ENCODE measurements at regions not wholly inside any gene's neighbourhood (a gene's known extent, or its start where the extent isn't known, plus 50 kb on each side); places are given as distances from the start of the nearest gene placed in this dataset.
"Not testable (repeated sequence)": the region's sequence is repeated elsewhere in the genome, so short reads cannot be mapped to it uniquely, and the experiment has no call there.

DNA sequence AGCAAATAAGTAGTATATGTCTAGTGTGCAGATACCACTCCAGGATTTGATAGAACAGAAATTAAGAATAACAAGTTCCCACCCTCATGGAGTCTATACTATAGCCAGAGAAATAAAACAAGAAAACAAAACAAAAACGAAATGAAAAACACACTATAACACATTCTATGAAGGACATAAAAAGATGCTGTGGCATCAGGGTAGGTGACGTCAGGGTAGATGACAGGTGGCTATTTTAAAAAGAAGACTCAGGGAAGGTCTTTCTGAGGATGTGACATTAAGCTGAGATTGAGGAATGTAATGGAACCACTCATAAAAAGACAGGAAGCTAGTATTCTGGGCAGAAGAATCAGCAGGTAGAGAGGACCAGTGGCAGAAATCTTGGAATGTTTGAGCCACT is 469.6 kb downstream of the RAP2B start:
- intact Hi-C loops (cut with DNase I; ENCODE audit: low total_unique reads) = no loop called here
- Histone ChIP-seq H3K27ac (no peak overlapping the region), H3K9me3 (no peaks in the 10 kb centered on the region), H3K27me3 (no peaks in the 10 kb centered on the region), H3K4me3 (no peak overlapping the region), H3K4me1 (no peaks in the 10 kb centered on the region), H3K36me3 (no peaks in the 10 kb centered on the region)
- DNase-seq (ENCODE audit: low spot score in 2 of 2) = no peak
- TF ChIP-seq POLR2A (IDR thresholded peaks at IDR 0.05) (no peak), POLR2AphosphoS5 (IDR thresholded peaks at IDR 0.05) (no peak)
- TF ChIP-seq, protein P1, sequence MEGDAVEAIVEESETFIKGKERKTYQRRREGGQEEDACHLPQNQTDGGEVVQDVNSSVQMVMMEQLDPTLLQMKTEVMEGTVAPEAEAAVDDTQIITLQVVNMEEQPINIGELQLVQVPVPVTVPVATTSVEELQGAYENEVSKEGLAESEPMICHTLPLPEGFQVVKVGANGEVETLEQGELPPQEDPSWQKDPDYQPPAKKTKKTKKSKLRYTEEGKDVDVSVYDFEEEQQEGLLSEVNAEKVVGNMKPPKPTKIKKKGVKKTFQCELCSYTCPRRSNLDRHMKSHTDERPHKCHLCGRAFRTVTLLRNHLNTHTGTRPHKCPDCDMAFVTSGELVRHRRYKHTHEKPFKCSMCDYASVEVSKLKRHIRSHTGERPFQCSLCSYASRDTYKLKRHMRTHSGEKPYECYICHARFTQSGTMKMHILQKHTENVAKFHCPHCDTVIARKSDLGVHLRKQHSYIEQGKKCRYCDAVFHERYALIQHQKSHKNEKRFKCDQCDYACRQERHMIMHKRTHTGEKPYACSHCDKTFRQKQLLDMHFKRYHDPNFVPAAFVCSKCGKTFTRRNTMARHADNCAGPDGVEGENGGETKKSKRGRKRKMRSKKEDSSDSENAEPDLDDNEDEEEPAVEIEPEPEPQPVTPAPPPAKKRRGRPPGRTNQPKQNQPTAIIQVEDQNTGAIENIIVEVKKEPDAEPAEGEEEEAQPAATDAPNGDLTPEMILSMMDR (IDR thresholded peaks at IDR 0.05) = no peak

DNA sequence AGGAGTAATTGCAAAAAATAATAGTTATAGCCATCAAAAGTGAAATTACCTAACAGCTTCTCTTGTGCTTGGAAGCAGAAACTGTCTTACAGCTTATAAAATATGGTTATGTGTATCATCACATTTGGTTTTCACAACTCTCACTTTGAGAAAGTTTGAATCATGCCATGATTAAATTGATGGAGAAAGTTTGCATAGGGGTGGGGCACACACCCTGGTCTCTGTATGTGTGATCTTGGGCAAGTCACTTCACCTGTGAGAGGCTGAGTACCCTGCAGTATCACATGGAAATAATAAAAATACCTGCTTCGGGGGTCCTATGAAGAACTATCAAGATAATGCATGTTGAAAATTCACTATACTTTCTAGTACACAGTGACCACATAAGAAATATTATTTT is 471.4 kb downstream of the RAP2B start:
- Histone ChIP-seq H3K4me1 (no peaks in the 10 kb centered on the region), H3K27me3 (no peaks in the 10 kb centered on the region), H3K4me3 (no peak overlapping the region), H3K9me3 (no peaks in the 10 kb centered on the region), H3K27ac (no peak overlapping the region), H3K36me3 (no peaks in the 10 kb centered on the region)
- no peak for DNase-seq (ENCODE audit: low spot score in 2 of 2)
- TF ChIP-seq, protein P1 (IDR thresholded peaks at IDR 0.05) = no peak
- TF ChIP-seq POLR2A (IDR thresholded peaks at IDR 0.05) (no peak), POLR2AphosphoS5 (IDR thresholded peaks at IDR 0.05) (no peak)
- intact Hi-C loops (cut with DNase I; ENCODE audit: low total_unique reads) = no loop called here

DNA sequence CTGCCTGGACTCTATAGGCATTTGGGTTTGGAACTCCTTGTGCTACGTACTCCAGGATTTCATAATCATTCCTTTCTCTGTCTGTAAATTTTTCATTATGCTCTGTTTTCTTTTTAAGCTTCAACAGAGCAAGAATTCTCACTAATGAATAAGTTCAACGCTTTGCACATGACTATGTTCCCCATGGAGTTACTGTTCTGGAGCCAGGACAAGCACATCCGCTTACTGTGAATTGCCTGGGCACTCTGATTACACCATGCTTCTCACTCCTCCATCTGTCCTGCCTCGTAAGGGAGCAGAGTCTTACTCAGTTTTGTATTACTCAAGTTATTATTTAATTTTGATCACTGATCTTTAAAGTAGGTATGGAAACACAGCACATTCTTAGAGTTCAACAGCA is 472.7 kb downstream of the RAP2B start:
- no peaks in the 10 kb centered on the region for H3K27me3 ChIP-seq
- intact Hi-C loops (cut with DNase I; ENCODE audit: low total_unique reads) = no loop called here
- H3K4me3 ChIP-seq = no peak overlapping the region
- TF ChIP-seq POLR2A (IDR thresholded peaks at IDR 0.05) (no peak), POLR2AphosphoS5 (IDR thresholded peaks at IDR 0.05) (no peak)
- TF ChIP-seq, protein P1 (IDR thresholded peaks at IDR 0.05) = no peak
- H3K27ac ChIP-seq = no peak overlapping the region
- no peaks in the 10 kb centered on the region for H3K9me3 ChIP-seq
- H3K36me3 ChIP-seq = no peaks in the 10 kb centered on the region
- DNase-seq (ENCODE audit: low spot score in 2 of 2) = no peak
- H3K4me1 ChIP-seq = no peaks in the 10 kb centered on the region

DNA sequence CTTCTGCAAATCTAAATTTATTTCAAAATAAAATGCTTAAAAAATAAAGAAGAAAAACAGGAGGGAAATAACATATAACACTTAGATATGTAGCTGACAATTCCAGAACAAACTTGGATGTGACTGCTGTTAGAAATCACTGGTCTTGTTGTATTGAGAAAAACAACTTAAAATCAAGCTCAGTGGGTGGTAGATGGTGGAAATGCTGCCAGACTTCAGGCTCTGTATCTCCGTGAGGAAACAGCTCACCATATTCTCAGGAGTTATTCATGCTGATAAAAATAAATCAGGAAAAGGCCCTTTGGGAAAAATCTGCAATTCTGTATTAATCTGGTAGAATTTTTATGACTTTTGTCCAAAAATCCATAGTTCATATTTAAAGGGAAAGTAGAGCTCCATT is 477.6 kb downstream of the RAP2B start:
- intact Hi-C loops (cut with DNase I; ENCODE audit: low total_unique reads) = no loop called here
- no peaks in the 10 kb centered on the region for H3K27me3 ChIP-seq
- no peak for DNase-seq (ENCODE audit: low spot score in 2 of 2)
- no peak overlapping the region for H3K4me3 ChIP-seq
- no peak overlapping the region for H3K27ac ChIP-seq
- peaks cover 0 to 3% of the 10 kb centered on the region in 2 donors for H3K9me3 ChIP-seq
- TF ChIP-seq POLR2AphosphoS5 (IDR thresholded peaks at IDR 0.05) (no peak), POLR2A (IDR thresholded peaks at IDR 0.05) (no peak)
- TF ChIP-seq, protein P1 (IDR thresholded peaks at IDR 0.05) = no peak
- no peaks in the 10 kb centered on the region for H3K36me3 ChIP-seq
- no peaks in the 10 kb centered on the region for H3K4me1 ChIP-seq

DNA sequence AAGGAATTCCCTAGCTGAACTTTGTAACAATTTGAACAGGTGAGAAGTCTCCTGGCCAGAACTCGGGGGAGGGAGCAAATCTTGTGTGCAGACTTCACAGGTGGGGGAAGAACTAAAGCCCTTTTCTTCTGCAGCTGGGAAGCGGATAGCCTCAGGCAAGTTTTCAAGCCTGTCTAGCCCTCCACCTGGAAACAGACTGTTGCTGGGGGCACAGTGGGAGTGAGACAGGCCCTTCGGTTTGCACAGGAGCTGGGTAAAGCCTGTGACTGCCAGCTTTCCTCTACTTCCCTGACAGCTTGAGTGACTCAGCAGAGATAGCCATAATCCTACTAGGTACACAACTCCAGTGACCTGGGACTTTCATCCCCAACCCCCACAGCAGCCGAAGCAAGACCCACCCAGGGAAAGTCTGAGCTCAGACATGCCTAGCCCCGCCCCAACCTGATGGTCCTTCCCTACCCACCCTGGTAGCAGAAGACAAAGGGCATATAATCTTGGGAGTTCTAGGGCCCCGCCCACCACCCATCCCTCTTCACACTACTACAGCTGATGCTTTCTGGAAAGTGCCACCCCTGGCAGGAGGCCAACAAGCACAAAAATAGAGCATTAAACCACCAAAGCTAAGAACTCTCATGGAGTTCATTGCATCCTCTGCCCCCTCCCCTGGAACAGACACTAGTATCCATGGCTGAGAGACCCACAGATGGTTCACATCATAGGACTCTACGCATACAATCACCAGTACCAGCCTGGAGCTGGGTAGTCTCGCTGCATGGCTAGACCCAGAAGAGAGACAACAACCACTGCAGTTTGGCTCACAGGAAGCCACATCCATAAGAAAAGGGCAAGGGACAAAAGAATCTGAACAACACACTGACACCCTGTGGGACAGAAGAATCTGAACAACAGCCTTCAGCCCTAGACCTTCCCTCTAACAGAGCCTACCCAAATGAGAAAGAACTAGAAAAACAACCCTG is 479.0 kb downstream of the RAP2B start:
- Histone ChIP-seq H3K36me3 (no peaks in the 10 kb centered on the region), H3K9me3 (peaks cover 0 to 13% of the 10 kb centered on the region in 2 donors), H3K4me1 (no peaks in the 10 kb centered on the region), H3K27ac (no peak overlapping the region), H3K27me3 (no peaks in the 10 kb centered on the region), H3K4me3 (no peak overlapping the region)
- no peak for TF ChIP-seq POLR2A (IDR thresholded peaks at IDR 0.05)
- no peak for TF ChIP-seq POLR2AphosphoS5 (IDR thresholded peaks at IDR 0.05)
- TF ChIP-seq, protein P1 (IDR thresholded peaks at IDR 0.05) = no peak
- intact Hi-C loops (cut with DNase I; ENCODE audit: low total_unique reads) = no loop called here
- no peak for DNase-seq (ENCODE audit: low spot score in 2 of 2)

DNA sequence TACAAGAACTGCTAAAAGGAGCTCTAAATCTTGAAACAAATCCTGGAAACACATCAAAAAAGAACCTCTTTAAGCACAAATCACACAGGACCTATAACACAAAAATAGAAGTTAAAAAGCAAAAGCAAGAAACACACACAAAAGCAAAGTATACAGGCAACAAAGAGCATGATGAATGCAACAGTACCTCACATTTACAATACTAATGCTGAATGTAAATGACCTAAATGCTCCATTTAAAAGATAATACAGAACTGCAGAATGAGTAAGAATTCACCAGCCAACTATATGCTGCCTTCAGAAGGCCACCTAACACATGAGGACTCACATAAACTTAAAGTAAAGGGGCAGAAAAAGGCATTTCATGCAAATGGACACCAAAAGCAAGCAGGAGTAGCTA is 478.6 kb upstream of the ARHGEF26 start:
- DNase-seq (ENCODE audit: low spot score in 2 of 2); intact Hi-C loops (cut with DNase I; ENCODE audit: low total_unique reads); H3K36me3 ChIP-seq; H3K27ac ChIP-seq; H3K4me3 ChIP-seq; H3K4me1 ChIP-seq; H3K27me3 ChIP-seq: not testable (repeated sequence)
- peaks cover 0 to 13% of the 10 kb centered on the region in 2 donors for H3K9me3 ChIP-seq

DNA sequence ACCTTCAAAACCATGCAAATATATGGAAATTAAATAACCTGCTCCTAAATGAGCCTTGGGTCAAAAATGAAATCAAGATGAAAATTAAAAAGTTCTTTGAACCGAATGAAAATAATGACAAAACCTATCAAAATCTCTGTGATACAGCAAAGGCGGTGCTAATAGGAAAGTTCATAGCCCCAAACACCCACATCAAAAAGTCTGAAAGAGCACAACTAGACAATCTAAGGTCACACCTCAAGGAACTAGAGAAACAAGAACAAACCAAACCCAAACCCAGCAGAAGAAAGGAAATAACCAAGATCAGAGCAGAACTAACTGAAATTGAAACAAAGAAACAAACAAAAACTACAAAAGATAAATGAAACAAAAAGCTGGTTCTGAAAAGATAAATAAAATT is 477.7 kb upstream of the ARHGEF26 start:
- intact Hi-C loops (cut with DNase I; ENCODE audit: low total_unique reads); H3K27me3 ChIP-seq; H3K4me1 ChIP-seq; H3K27ac ChIP-seq; H3K4me3 ChIP-seq; DNase-seq (ENCODE audit: low spot score in 2 of 2); H3K36me3 ChIP-seq: not testable (repeated sequence)
- peaks cover 0 to 13% of the 10 kb centered on the region in 2 donors for H3K9me3 ChIP-seq

Data from breast epithelium (tissue), 4 donors.